SU-DHL-6 (cell line): ENCODE measurements at regions not wholly inside any gene's neighbourhood (a gene's known extent, or its start where the extent isn't known, plus 50 kb on each side); places are given as distances from the start of the nearest gene placed in this dataset.

Experiments used
- H2AFZ ChIP-seq: fragments of 200-600 bp; sonication (generic); 2 replicates; pipeline ENCODE4 v1.6.1; 2014; ENCODE audit warnings: low read depth, mild to moderate bottlenecking, moderate library complexity, mixed read lengths, antibody characterized with exemption, low read length; ENCODE audit not compliant: severe bottlenecking
- H3F3A ChIP-seq: fragments of 200-600 bp; shearing (Covaris generic); 2 replicates; pipeline ENCODE4 v1.6.0; 2016; ENCODE audit warnings: antibody characterized with exemption, mild to moderate bottlenecking; ENCODE audit not compliant: insufficient read depth
- H3K27ac ChIP-seq: fragments of 200-600 bp; sonication (generic); 2 replicates; pipeline ENCODE4 v1.5.1; 2016; ENCODE audit warnings: low read depth, mild to moderate bottlenecking, low read length, moderate library complexity, mixed read lengths
- H3K27me3 ChIP-seq: fragments of 200-600 bp; sonication (generic), shearing (Covaris generic); 2 replicates; pipeline ENCODE4 v1.6.0; 2014; ENCODE audit warnings: mild to moderate bottlenecking, low read length
- H3K36me3 ChIP-seq: fragments of 200-600 bp; sonication (generic); 2 replicates; pipeline ENCODE4 v1.6.1; 2014; ENCODE audit warnings: mild to moderate bottlenecking, low read length, mixed read lengths
- H3K4me2 ChIP-seq: fragments of 300-600, 200-600 bp; shearing (Covaris generic), sonication (generic); 2 replicates; pipeline ENCODE4 v1.6.0; 2014; ENCODE audit warnings: low read length, low read depth, mild to moderate bottlenecking; ENCODE audit not compliant: poor library complexity, severe bottlenecking
- H3K4me3 ChIP-seq: fragments of 200-600 bp; sonication (generic); 2 replicates; pipeline ENCODE4 v1.5.1; 2014; ENCODE audit warnings: antibody characterized with exemption, low read length, mild to moderate bottlenecking, mixed read lengths; ENCODE audit not compliant: insufficient read depth, poor library complexity, severe bottlenecking
- H3K79me2 ChIP-seq: fragments of 200-600 bp; sonication (generic); 2 replicates; pipeline ENCODE4 v1.6.1; 2014; ENCODE audit warnings: mild to moderate bottlenecking, low read length, moderate library complexity; ENCODE audit not compliant: insufficient read depth
- H3K9ac ChIP-seq: fragments of 200-600 bp; sonication (generic); 2 replicates; pipeline ENCODE4 v1.7.0; 2014; ENCODE audit warnings: mild to moderate bottlenecking, low read length
- H3K9me2 ChIP-seq: fragments of 200-600 bp; sonication (generic); replicated peaks from 2 replicates; pipeline ENCODE4 v1.6.1; 2014; ENCODE audit warnings: low read length; ENCODE audit not compliant: insufficient read depth
- H3K9me3 ChIP-seq: fragments of 200-600 bp; sonication (generic); 2 replicates; pipeline ENCODE4 v1.6.1; 2014; ENCODE audit warnings: low read length, mixed read lengths; ENCODE audit not compliant: insufficient read depth
- H4K20me1 ChIP-seq: fragments of 200-600 bp; sonication (generic); 2 replicates; pipeline ENCODE4 v1.6.1; 2014; ENCODE audit warnings: low read depth, mild to moderate bottlenecking, antibody characterized with exemption, low read length, moderate library complexity, mixed read lengths
- CTCF ChIP-seq: fragments of 200-600 bp; sonication (generic); IDR thresholded peaks from one replicate; pipeline ENCODE4 v1.5.1; 2017; ENCODE audit warnings: antibody characterized with exemption, mild to moderate bottlenecking, low read length, moderate library complexity; ENCODE audit not compliant: insufficient read depth, poor library complexity, severe bottlenecking
- EZH2phosphoT487 ChIP-seq: fragments of 200-600 bp; sonication (generic), shearing (Covaris generic); conservative IDR thresholded peaks from 2 replicates; pipeline ENCODE4 v1.6.1; 2018; ENCODE audit warnings: mild to moderate bottlenecking, antibody characterized with exemption, low read length, moderate library complexity, mixed read lengths

GRCh38 chr13:33973194-33973593 is 155.2 kb downstream of the RFC3 start:
- no peaks in the 10 kb centered on the region for H3K36me3 ChIP-seq
- no peaks in the 10 kb centered on the region for H3K9me2 ChIP-seq
- H2AFZ ChIP-seq = no peak overlapping the region
- H3K27me3 ChIP-seq = no peaks in the 10 kb centered on the region
- no peak overlapping the region for H3K4me2 ChIP-seq
- TF ChIP-seq EZH2phosphoT487 = no peak
- no peak for TF ChIP-seq CTCF
- H4K20me1 ChIP-seq = no peaks in the 10 kb centered on the region
- H3K9ac ChIP-seq = no peak overlapping the region
- no peaks in the 10 kb centered on the region for H3K9me3 ChIP-seq
- no peaks in the 10 kb centered on the region for H3F3A ChIP-seq
- H3K79me2 ChIP-seq = no peaks in the 10 kb centered on the region
- H3K27ac ChIP-seq = no peak overlapping the region
- no peak overlapping the region for H3K4me3 ChIP-seq

GRCh38 chr13:33976965-33977364 is 159.0 kb downstream of the RFC3 start:
- Histone ChIP-seq H2AFZ (no peak overlapping the region), H4K20me1 (no peaks in the 10 kb centered on the region), H3K9me2 (no peaks in the 10 kb centered on the region), H3K9me3 (no peaks in the 10 kb centered on the region), H3K9ac (no peak overlapping the region), H3K4me2 (no peak overlapping the region), H3K27ac (no peak overlapping the region), H3K79me2 (no peaks in the 10 kb centered on the region), H3F3A (no peaks in the 10 kb centered on the region), H3K36me3 (no peaks in the 10 kb centered on the region), H3K4me3 (no peak overlapping the region), H3K27me3 (no peaks in the 10 kb centered on the region)
- TF ChIP-seq EZH2phosphoT487 = no peak
- TF ChIP-seq CTCF = no peak

GRCh38 chr13:33978653-33979052 is 160.7 kb downstream of the RFC3 start:
- Histone ChIP-seq H3K27me3 (no peaks in the 10 kb centered on the region), H3K4me3 (no peak overlapping the region), H2AFZ (no peak overlapping the region), H3K36me3 (no peaks in the 10 kb centered on the region; the same call in 1 of the 2 replicates), H3K27ac (no peak overlapping the region), H3K79me2 (no peaks in the 10 kb centered on the region), H3K9ac (no peak overlapping the region), H3K9me3 (no peaks in the 10 kb centered on the region), H3F3A (no peaks in the 10 kb centered on the region), H3K4me2 (no peak overlapping the region), H3K9me2 (no peaks in the 10 kb centered on the region), H4K20me1 (no peaks in the 10 kb centered on the region)
- TF ChIP-seq CTCF = no peak
- no peak for TF ChIP-seq EZH2phosphoT487
